ENCODE measurements at regions not wholly inside any gene's neighbourhood (a gene's known extent, or its start where the extent isn't known, plus 50 kb on each side); places are given as distances from the start of the nearest gene placed in this dataset.

DNA sequence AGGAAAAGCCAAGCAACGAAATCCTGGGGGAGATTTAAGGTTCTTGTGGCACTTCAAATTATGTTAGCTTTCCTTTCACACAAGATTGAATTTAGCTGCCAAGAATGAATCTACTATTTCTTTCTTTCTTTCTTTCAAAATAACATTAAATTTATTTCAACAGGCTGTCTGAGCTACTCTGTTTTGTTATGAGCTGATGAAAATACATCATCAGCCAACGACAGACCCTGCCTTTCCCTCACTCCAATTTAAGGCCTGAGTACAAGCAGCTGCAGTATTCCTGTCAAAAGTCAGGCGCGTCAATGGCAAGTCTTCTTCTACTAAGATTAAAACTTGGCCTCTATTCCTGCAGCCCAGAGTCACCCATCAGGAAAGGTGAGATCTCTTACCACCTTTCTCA lies 347.7 kb upstream of the FLRT2 start:
- no peak for TF ChIP-seq SP1 (IDR thresholded peaks at IDR 0.05)
- no peak for TF ChIP-seq FOXM1 (IDR thresholded peaks at IDR 0.05; ENCODE audit: borderline replicate concordance)
- no peak for TF ChIP-seq CTBP1 (IDR thresholded peaks at IDR 0.05; ENCODE audit: borderline replicate concordance)
- TF ChIP-seq FOXA1 (IDR thresholded peaks at IDR 0.05) = no peak
- TF ChIP-seq L3MBTL2 (conservative IDR thresholded peaks at IDR 0.05) = no peak
- no peak for TF ChIP-seq TARDBP (IDR thresholded peaks at IDR 0.05)
- no peak for TF ChIP-seq SUZ12 (IDR thresholded peaks at IDR 0.05)
- no peak for TF ChIP-seq ZNF384 (IDR thresholded peaks at IDR 0.05)
- no peak for TF ChIP-seq FOXK2 (IDR thresholded peaks at IDR 0.05)
